HG02798 (cell line): ENCODE measurements at regions not wholly inside any gene's neighbourhood (a gene's known extent, or its start where the extent isn't known, plus 50 kb on each side); places are given as distances from the start of the nearest gene placed in this dataset.

Experiments
- ATAC-seq: cut with Tn5 transposase; IDR thresholded peaks from one replicate; pipeline ENCODE4 v1.9.1; 2021; ENCODE audit warnings: mild to moderate bottlenecking; ENCODE audit not compliant: unreplicated experiment, poor library complexity

DNA sequence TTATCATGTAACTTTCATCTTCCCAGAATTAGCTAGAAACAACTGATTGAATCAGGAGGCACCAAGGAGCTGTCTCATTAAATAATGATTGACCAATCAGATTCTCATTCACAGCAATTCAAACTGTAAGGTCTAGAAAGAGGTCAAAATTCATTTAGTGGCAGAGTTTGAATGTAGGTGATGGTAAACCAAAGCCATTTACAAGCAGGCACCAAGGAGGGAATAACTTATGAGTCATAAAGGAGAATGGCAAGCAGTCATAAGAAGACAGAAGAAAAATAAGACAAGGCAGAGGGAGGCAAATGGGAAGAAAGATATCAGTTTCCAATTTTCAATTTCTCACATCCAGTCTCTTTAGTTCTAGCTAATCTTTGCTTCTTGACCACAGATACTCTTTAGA lies 52.9 kb upstream of the DEFB112 start:
- ATAC-seq, result no peak

GRCh38 chr6:50110587-50110986 lies 60.9 kb upstream of the DEFB112 start:
- no peak for ATAC-seq

- no peak for ATAC-seq
Measured at GRCh38 chr6:50112981-50113857, 63.5 kb upstream of the DEFB112 start.

GRCh38 chr6:50116390-50116789 lies 66.7 kb upstream of the DEFB112 start:
- ATAC-seq, result no peak

GRCh38 chr6:50116797-50117542 lies 67.2 kb upstream of the DEFB112 start:
- no peak for ATAC-seq

DNA sequence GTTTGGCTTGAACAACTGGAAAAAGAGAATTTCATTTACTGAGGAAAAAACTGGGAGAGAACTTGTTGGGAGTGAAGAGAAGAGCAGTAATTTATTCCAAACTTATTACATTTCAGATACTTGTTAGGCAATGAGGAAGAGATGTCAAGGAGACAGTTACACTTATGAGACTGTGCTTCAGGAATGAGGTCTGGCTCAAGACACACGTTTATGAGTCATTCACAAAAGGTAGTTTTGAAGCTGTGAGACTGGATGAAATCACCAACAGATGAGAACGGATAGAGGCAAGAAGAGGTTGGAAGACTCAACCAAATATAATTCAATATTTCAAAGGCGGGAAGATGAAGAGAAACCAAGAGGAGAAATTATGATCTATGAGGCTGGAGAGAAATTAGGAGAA lies 70.6 kb upstream of the DEFB112 start:
- ATAC-seq, result no peak

DNA sequence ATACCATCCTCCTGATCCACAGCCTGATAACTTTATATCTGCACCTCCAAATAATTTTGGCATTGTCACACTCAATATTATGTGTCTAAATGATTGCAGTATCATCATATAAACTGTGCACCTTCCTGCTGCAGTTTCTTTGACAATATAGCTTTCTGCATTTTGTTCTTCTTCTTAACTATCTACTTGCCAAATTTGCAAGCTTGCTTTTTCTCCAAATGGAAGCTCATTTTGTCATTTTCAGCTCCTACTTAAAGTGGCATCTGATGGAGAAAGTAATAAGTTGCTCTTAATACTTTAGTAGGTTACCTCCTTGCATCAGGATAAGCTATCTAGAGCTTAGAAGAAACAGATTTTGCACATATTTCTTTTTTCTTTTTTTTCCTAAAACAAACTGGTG lies 74.0 kb upstream of the DEFB112 start:
- ATAC-seq, result no peak

GRCh38 chr6:50124572-50124971 lies 74.8 kb upstream of the DEFB112 start:
- ATAC-seq, result no peak

DNA sequence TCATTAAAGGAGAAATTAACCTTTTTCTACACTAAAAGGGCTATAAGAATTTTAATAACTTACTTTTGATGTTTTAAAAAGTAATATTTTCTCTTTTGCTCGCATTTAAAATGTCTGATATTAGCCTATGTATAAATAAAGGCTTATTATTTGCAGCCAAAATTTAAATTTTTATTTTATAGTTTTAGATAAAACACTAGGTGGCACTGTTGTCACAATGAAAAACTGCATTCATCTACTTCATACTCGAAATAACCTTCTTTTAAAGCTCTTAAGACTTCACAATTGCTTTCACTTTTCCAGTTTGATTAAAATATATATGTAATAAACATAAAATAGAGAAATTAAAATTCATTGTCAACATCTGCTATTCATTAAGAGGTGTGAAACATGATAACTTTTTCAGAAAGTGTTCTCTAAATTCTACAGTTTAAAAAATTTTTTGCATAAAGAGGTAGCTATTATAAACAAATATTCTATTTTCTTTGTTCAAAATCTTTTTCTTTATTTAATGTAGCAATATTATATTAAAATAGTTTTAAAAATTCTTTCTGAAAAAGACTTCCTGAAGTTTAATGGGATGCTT lies 78.8 kb upstream of the DEFB112 start:
- ATAC-seq, result no peak

DNA sequence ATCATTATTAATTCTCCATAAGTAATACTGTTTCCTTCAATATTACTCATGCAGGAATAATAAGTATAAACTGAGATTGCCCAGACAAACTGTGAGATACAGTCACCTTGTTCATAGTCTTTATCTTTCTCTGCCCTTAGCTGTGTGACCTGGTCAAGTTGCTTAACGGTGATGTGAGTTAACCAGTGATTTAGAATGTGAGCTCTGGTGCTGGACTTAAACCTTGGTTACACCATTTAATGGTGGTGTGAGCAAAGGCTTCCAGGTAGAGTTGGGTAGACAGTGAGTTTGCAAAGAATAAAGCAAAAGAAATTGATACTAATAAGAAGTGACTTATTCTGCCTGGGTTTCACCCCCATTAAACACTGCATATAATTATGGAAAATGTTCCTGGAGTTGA lies 86.2 kb upstream of the DEFB112 start:
- no peak for ATAC-seq

DNA sequence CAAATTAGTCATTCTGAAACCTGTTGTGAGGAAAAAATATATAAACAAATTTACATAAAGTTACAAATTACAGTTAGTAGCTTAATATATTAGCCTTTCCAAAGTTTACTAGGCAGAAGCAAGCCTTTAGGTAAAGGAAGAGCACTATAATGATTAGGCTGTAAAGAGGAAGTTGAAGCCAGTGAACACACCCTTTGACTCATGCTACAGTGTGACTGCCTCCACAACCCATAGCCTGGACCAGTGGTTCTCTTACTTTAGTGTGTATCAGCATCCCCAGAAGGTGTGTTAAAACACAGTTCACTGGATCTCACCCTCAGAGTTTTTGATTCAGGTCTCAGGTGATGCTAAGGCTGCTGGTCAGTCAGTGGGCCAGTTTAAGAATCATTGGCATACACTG lies 91.4 kb upstream of the DEFB112 start:
- no peak for ATAC-seq

DNA sequence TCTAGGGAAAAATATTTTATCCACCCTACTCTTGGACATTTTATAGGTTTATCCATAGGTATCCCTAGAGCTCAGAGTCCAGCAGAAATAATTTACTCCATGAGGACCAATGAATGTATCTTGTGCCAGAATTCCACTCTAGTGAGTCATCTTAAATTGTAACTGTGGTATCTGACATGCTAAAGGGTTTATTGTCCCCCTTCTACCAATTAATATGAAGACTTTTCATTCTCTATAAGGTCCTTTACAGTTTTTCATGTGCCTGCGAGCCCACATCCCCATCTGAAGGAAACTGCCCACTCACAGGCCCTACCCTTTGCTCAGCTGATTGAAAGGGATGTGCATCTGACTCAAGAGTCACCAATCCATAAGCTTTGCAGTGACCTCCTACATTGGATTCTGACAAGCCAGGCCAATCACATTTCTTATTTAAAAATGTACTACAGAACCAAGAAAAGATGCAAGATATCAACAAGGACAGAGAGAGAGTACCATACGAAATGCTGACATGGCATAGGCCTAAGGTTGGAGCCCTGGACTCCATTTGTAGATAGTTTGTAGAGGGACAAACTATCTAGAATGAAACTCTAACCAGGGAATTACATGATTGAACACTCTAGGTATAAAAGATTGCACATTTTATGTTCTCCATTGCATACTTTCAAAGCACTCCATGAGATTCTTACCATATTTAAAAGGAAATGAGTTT lies 93.4 kb upstream of the DEFB112 start:
- no peak for ATAC-seq

DNA sequence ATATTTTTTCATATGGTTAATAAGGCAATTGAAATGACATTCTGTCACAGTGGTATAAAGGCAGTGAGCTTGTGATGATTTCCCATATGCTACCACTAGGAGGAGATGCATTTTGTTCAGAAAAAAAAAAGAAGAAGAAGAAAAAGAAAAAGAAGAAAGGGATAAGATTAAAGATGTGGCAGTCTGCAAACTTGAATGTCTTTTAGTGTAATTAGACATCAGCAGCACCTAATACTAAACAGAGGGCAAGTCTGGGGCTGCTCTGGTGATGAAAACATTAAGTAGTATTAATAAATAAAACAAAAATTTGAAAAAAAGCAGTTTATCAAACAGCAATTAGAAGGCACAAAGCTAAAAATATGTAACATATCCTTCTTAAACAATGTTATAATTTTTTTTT lies 95.4 kb upstream of the DEFB112 start:
- no peak for ATAC-seq

DNA sequence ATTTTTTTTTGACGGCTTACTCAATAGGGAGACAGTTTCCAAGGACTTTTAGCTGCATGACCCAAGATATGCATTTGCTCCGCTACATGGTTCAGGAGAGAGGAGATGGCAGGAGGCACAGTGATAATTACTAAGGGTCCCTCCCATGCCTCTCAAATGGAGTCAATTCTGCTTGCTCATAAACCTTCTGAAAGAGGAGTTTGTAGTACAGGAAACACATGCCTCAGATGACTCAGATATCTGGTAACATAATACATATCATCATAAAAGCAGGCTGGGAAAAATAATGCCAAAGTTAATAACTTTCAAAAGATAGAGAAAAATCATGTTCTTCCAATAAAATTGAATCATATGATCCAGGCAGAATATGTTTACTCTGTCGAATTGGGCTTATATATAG lies 97.6 kb upstream of the DEFB112 start:
- no peak for ATAC-seq

- ATAC-seq, result no peak
Measured at GRCh38 chr6:50180646-50181045, 130.9 kb upstream of the DEFB112 start.

- no peak for ATAC-seq
Measured at GRCh38 chr6:50185006-50185405, 135.3 kb upstream of the DEFB112 start.

- no peak for ATAC-seq
Measured at GRCh38 chr6:50187351-50187921, 137.7 kb upstream of the DEFB112 start.

DNA sequence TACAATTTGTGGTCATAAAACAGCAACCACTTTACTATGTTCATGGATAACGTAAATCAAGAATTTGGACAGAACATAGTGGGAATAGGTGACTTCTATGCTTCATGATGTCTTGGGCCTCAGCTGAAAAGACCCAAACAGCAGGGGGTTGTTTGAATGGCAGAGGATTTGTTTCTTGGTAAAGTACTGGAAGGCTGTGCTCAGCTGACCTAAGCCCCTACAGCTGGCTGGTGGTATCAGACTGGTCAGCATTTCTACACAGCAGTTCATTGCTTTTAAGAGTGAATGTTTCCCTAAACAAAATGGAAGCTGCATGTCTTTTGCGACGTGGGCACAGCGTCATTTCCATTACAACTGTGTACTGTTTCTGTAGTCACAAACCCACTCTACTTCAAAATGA lies 148.5 kb upstream of the DEFB112 start:
- no peak for ATAC-seq

GRCh38 chr6:50202766-50203165 lies 153.0 kb upstream of the DEFB112 start:
- ATAC-seq, result no peak

- no peak for ATAC-seq
Measured at GRCh38 chr6:50211582-50211981, 161.9 kb upstream of the DEFB112 start.
